Caco-2 (cell line): ENCODE measurements at regions not wholly inside any gene's neighbourhood (a gene's known extent, or its start where the extent isn't known, plus 50 kb on each side); places are given as distances from the start of the nearest gene placed in this dataset.

Experiments
- BruUV-seq: library from RNA; stranded (reverse); fragments of 400-500 nt; replicated peaks from 2 replicates; lab custom pipeline; 2021; lab: Mats Ljungman, UMichigan
- CTCF ChIA-PET: fragments of 300-600 bp; sonication (Branson Sonifier 250); formaldehyde crosslinking; loops from one replicate; lab custom pipeline; 2022; ENCODE audit warnings: antibody characterized with exemption; lab: Charles Lee
- POLR2A ChIA-PET: fragments of 300-600 bp; sonication (Branson Sonifier 250); formaldehyde crosslinking; loops from one replicate; lab custom pipeline; 2022; ENCODE audit warnings: antibody characterized with exemption; lab: Charles Lee
- DNase-seq, 2 experiments: peaks; one replicate each; pipeline versions ENCODE4 v3.0.0 to v3.0.0-alpha.2; 2020 to 2022
- H3K27me3 ChIP-seq: replicated peaks from 2 replicates; pipeline ENCODE4 v1.6.0; 2011; ENCODE audit warnings: low read length; ENCODE audit not compliant: control insufficient read depth, insufficient read depth
- H3K36me3 ChIP-seq: 2 replicates; pipeline ENCODE4 v1.5.1; 2011; ENCODE audit warnings: low read length; ENCODE audit not compliant: control insufficient read depth, insufficient read depth
- H3K4me1 ChIP-seq: fragments of 250-450 bp; sonication (Bioruptor Pico); 2 replicates; pipeline ENCODE4 v1.5.1; 2020; ENCODE audit warnings: mild to moderate bottlenecking
- H3K4me3 ChIP-seq: 2 replicates; pipeline ENCODE4 v1.5.1; 2011; ENCODE audit warnings: low read depth, mild to moderate bottlenecking, control low read depth, low read length
- H3K9me3 ChIP-seq: fragments of 250-450 bp; sonication (Bioruptor Pico); 2 replicates; pipeline ENCODE4 v1.5.1; 2020; ENCODE audit warnings: mild to moderate bottlenecking, moderate library complexity
- H3K27ac Mint-ChIP-seq: one replicate; pipeline ENCODE4 v1.8.0; 2022; ENCODE audit warnings: mixed read lengths; ENCODE audit not compliant: unreplicated experiment
- H3K27me3 Mint-ChIP-seq: one replicate; pipeline ENCODE4 v1.8.0; 2022; ENCODE audit warnings: mixed read lengths; ENCODE audit not compliant: insufficient read depth, unreplicated experiment
- H3K36me3 Mint-ChIP-seq: one replicate; pipeline ENCODE4 v1.8.0; 2022; ENCODE audit warnings: mild to moderate bottlenecking, mixed read lengths; ENCODE audit not compliant: insufficient read depth, unreplicated experiment
- H3K4me1 Mint-ChIP-seq: one replicate; pipeline ENCODE4 v1.8.0; 2022; ENCODE audit warnings: low read depth, mixed read lengths; ENCODE audit not compliant: unreplicated experiment
- H3K4me3 Mint-ChIP-seq: one replicate; pipeline ENCODE4 v1.8.0; 2022; ENCODE audit warnings: mild to moderate bottlenecking, moderate library complexity, mixed read lengths; ENCODE audit not compliant: unreplicated experiment
- H3K9me3 Mint-ChIP-seq: one replicate; pipeline ENCODE4 v1.8.0; 2022; ENCODE audit warnings: mixed read lengths; ENCODE audit not compliant: unreplicated experiment
- CTCF ChIP-seq, 2 experiments: fragments of 200-600 bp in 1 of 2; IDR thresholded peaks; 1 replicate in 1 of 2; 2 replicates in 1 of 2; pipeline versions ENCODE4 v1.5.1 to v1.8.0; 2011 to 2022; ENCODE audit warnings: antibody characterized with exemption in 1 of 2, control low read depth in 1 of 2, inconsistent platforms in 1 of 2, low read depth in 1 of 2, low read length in 1 of 2, mild to moderate bottlenecking in 1 of 2, moderate library complexity in 1 of 2; ENCODE audit not compliant: insufficient read depth in 1 of 2, severe bottlenecking in 1 of 2, unreplicated experiment in 1 of 2
- intact Hi-C: fragments of 100-400 bp; cut with micrococcal nuclease; formaldehyde crosslinking; loops from one replicate; pipeline ENCODE4 v1.10.0; 2022; ENCODE audit not compliant: unreplicated experiment

- Histone ChIP-seq H3K4me3 (no peak overlapping the region), H3K9me3 (no peaks in the 10 kb centered on the region), H3K4me1 (no peaks in the 10 kb centered on the region), H3K27me3 (no peaks in the 10 kb centered on the region), H3K36me3 (no peaks in the 10 kb centered on the region)
- intact Hi-C loops, result no loop called here
- H3K4me1 Mint-ChIP-seq, result no peaks in the 10 kb centered on the region
- H3K27ac Mint-ChIP-seq, result no peak overlapping the region
- CTCF ChIA-PET, result no interaction called here
- no peaks in the 10 kb centered on the region for H3K36me3 Mint-ChIP-seq
- DNase-seq, result no peak
- H3K27me3 Mint-ChIP-seq, result no peaks in the 10 kb centered on the region
- TF ChIP-seq CTCF (IDR thresholded peaks at IDR 0.05; ENCODE audit: insufficient read depth in 1 of 2, low read depth in 1 of 2, low read length in 1 of 2, severe bottlenecking in 1 of 2, unreplicated experiment in 1 of 2), result no peak
- no TSS peak for BruUV-seq
- no peak overlapping the region for H3K4me3 Mint-ChIP-seq
- H3K9me3 Mint-ChIP-seq, result no peaks in the 10 kb centered on the region
- POLR2A ChIA-PET, result no interaction called here
These were observed 645.8 kb downstream of the STIM2 start for GRCh38 chr4:27506401-27506800.

DNA sequence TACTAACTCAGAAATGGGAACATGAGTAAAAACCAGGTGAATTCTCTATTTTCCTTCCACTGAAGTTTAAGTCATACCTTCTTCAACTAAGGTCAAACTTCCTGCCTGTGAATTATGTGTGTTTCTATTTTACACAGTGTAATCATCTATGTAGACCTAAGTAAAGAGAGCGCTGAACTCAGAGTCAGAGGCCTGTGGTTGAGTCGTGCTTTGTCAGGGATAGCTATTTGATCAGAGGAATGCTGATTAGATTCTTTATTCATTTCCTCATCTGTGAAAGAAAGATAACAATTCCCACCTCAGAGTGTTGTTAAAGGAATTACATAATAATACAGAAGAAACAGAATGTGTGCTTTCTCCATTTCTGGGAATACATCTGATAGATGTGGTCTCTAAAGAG, 654.1 kb downstream of the STIM2 start:
- H3K4me3 Mint-ChIP-seq, result no peak overlapping the region
- POLR2A ChIA-PET, result no interaction called here
- peaks cover 2% of the 10 kb centered on the region for H3K27me3 Mint-ChIP-seq
- Histone ChIP-seq H3K27me3 (no peaks in the 10 kb centered on the region), H3K9me3 (no peaks in the 10 kb centered on the region), H3K4me3 (no peak overlapping the region), H3K4me1 (no peaks in the 10 kb centered on the region), H3K36me3 (no peaks in the 10 kb centered on the region)
- H3K27ac Mint-ChIP-seq, result no peak overlapping the region
- CTCF ChIA-PET, result no interaction called here
- no peaks in the 10 kb centered on the region for H3K9me3 Mint-ChIP-seq
- no TSS peak for BruUV-seq
- no peaks in the 10 kb centered on the region for H3K4me1 Mint-ChIP-seq
- intact Hi-C loops, result no loop called here
- H3K36me3 Mint-ChIP-seq, result no peaks in the 10 kb centered on the region
- no peak for DNase-seq
- TF ChIP-seq CTCF (IDR thresholded peaks at IDR 0.05; ENCODE audit: insufficient read depth in 1 of 2, low read depth in 1 of 2, low read length in 1 of 2, severe bottlenecking in 1 of 2, unreplicated experiment in 1 of 2), result no peak

DNA sequence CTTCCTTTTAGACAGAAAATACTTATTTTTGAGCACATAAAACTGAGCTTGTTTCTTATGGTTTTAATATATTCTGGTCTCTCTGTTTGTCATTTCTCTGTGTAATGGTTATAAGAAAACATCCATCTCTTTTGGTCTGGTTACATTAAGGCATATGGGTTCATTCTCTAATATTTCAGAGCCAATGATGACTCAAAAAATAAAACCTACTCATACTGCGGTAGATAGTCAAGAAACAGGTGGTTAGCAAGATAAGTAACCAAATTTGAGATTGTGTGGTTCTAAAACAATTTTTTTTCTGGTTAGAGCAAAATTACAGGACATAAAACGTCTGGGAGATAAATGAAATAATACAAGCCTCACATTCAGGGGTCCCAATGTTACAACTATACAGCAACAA, 654.5 kb downstream of the STIM2 start:
- Histone ChIP-seq H3K4me1 (no peaks in the 10 kb centered on the region), H3K9me3 (no peaks in the 10 kb centered on the region), H3K36me3 (no peaks in the 10 kb centered on the region), H3K4me3 (no peak overlapping the region), H3K27me3 (no peaks in the 10 kb centered on the region)
- Mint-ChIP-seq H3K9me3 (no peaks in the 10 kb centered on the region), H3K4me3 (no peak overlapping the region), H3K4me1 (no peaks in the 10 kb centered on the region), H3K36me3 (no peaks in the 10 kb centered on the region), H3K27me3 (peaks cover 2% of the 10 kb centered on the region), H3K27ac (no peak overlapping the region)
- no peak for TF ChIP-seq CTCF (IDR thresholded peaks at IDR 0.05; ENCODE audit: insufficient read depth in 1 of 2, low read depth in 1 of 2, low read length in 1 of 2, severe bottlenecking in 1 of 2, unreplicated experiment in 1 of 2)
- intact Hi-C loops, result no loop called here
- no TSS peak for BruUV-seq
- ChIA-PET CTCF (no interaction called here), POLR2A (no interaction called here)
- no peak for DNase-seq
